H9 (cell line): ENCODE measurements at regions not wholly inside any gene's neighbourhood (a gene's known extent, or its start where the extent isn't known, plus 50 kb on each side); places are given as distances from the start of the nearest gene placed in this dataset.

Source experiments
- DNase-seq: peaks from one replicate; pipeline ENCODE4 v3.0.0-alpha.2; 2017
- H2AFZ ChIP-seq: one replicate; pipeline ENCODE4 v1.6.1; 2013; ENCODE audit warnings: mild to moderate bottlenecking, low read length, control low read depth, moderate library complexity
- H2AK5ac ChIP-seq: 2 replicates; pipeline ENCODE4 v1.6.1; 2013; ENCODE audit warnings: low read length, control low read depth, mixed read lengths; ENCODE audit not compliant: insufficient read length
- H2BK120ac ChIP-seq: one replicate; pipeline ENCODE4 v1.6.1; 2013; ENCODE audit warnings: low read depth, mild to moderate bottlenecking, low read length, control low read depth, inconsistent platforms; ENCODE audit not compliant: poor library complexity, severe bottlenecking
- H2BK12ac ChIP-seq: 2 replicates; pipeline ENCODE4 v1.6.1; 2013; ENCODE audit warnings: low read length, control low read depth, mixed read lengths, low read depth; ENCODE audit not compliant: insufficient read length
- H2BK15ac ChIP-seq: 2 replicates; pipeline ENCODE4 v1.6.1; 2013; ENCODE audit warnings: low read depth, low read length, control low read depth
- H2BK20ac ChIP-seq: one replicate; pipeline ENCODE4 v1.6.1; 2013; ENCODE audit warnings: low read depth, mild to moderate bottlenecking, low read length, control low read depth, inconsistent platforms; ENCODE audit not compliant: poor library complexity, severe bottlenecking
- H2BK5ac ChIP-seq: 2 replicates; pipeline ENCODE4 v1.6.1; 2013; ENCODE audit warnings: low read length, control low read depth, mixed read lengths; ENCODE audit not compliant: insufficient read length
- H3K14ac ChIP-seq: 2 replicates; pipeline ENCODE4 v1.6.1; 2013; ENCODE audit warnings: low read length, control low read depth; ENCODE audit not compliant: insufficient read depth
- H3K18ac ChIP-seq: 2 replicates; pipeline ENCODE4 v1.6.1; 2013; ENCODE audit warnings: low read depth, mild to moderate bottlenecking, mixed read lengths, low read length, control low read depth; ENCODE audit not compliant: insufficient read length
- H3K23ac ChIP-seq: 2 replicates; pipeline ENCODE4 v1.6.1; 2013; ENCODE audit warnings: low read length, control low read depth, mixed read lengths, low read depth; ENCODE audit not compliant: insufficient read length
- H3K23me2 ChIP-seq: 2 replicates; pipeline ENCODE4 v1.6.1; 2013; ENCODE audit warnings: low read depth, mild to moderate bottlenecking, mixed read lengths, low read length, control low read depth; ENCODE audit not compliant: insufficient read length, poor library complexity, severe bottlenecking
- H3K27ac ChIP-seq: 2 replicates; pipeline ENCODE4 v1.5.1; 2013; ENCODE audit warnings: low read length, control low read depth, mixed read lengths, low read depth; ENCODE audit not compliant: insufficient read length
- H3K27me3 ChIP-seq: 2 replicates; pipeline ENCODE4 v1.6.1; 2013; ENCODE audit warnings: low read length, control low read depth, inconsistent platforms; ENCODE audit not compliant: insufficient read depth
- H3K4ac ChIP-seq: 2 replicates; pipeline ENCODE4 v1.6.1; 2013; ENCODE audit warnings: low read depth, mild to moderate bottlenecking, control low read depth, inconsistent platforms, low read length, moderate library complexity
- H3K4me1 ChIP-seq: 2 replicates; pipeline ENCODE4 v1.6.1; 2013; ENCODE audit warnings: low read length, control low read depth, inconsistent platforms; ENCODE audit not compliant: insufficient read depth
- H3K4me2 ChIP-seq: 2 replicates; pipeline ENCODE4 v1.6.1; 2013; ENCODE audit warnings: low read length, control low read depth, mixed read lengths; ENCODE audit not compliant: insufficient read length, insufficient read depth
- H3K56ac ChIP-seq: 2 replicates; pipeline ENCODE4 v1.6.1; 2013; ENCODE audit warnings: low read depth, mild to moderate bottlenecking, mixed read lengths, low read length, control low read depth; ENCODE audit not compliant: insufficient read length
- H3K79me1 ChIP-seq: 2 replicates; pipeline ENCODE4 v1.6.1; 2013; ENCODE audit warnings: low read depth, mild to moderate bottlenecking, moderate library complexity, low read length, control low read depth, inconsistent platforms; ENCODE audit not compliant: insufficient read depth, poor library complexity, severe bottlenecking
- H3K79me2 ChIP-seq: 2 replicates; pipeline ENCODE4 v1.6.1; 2013; ENCODE audit warnings: low read length, control low read depth, inconsistent platforms; ENCODE audit not compliant: insufficient read depth
- H3K9ac ChIP-seq: 2 replicates; pipeline ENCODE4 v1.6.1; 2013; ENCODE audit warnings: low read length, control low read depth, mixed read lengths; ENCODE audit not compliant: insufficient read length; ENCODE audit errors: extremely low read depth
- H3K9me3 ChIP-seq: one replicate; pipeline ENCODE4 v1.6.1; 2013; ENCODE audit warnings: low read depth, low read length, inconsistent platforms; ENCODE audit not compliant: control insufficient read depth
- H3T11ph ChIP-seq: one replicate; pipeline ENCODE4 v1.6.1; 2013; ENCODE audit warnings: mild to moderate bottlenecking, low read length, control low read depth, inconsistent platforms
- H4K20me1 ChIP-seq: one replicate; pipeline ENCODE4 v1.6.1; 2013; ENCODE audit not compliant: control insufficient read depth, insufficient read length, insufficient read depth
- H4K5ac ChIP-seq: 2 replicates; pipeline ENCODE4 v1.6.1; 2013; ENCODE audit warnings: low read depth, mild to moderate bottlenecking, mixed read lengths, low read length, control low read depth; ENCODE audit not compliant: insufficient read length
- H4K8ac ChIP-seq: replicated peaks from 2 replicates; pipeline ENCODE4 v1.6.1; 2013; ENCODE audit warnings: low read length, control low read depth, mixed read lengths, low read depth; ENCODE audit not compliant: insufficient read length
- H4K91ac ChIP-seq: 2 replicates; pipeline ENCODE4 v1.6.1; 2013; ENCODE audit warnings: low read depth, mild to moderate bottlenecking, moderate library complexity, mixed read lengths, low read length, control low read depth; ENCODE audit not compliant: insufficient read length
- H3K27ac Mint-ChIP-seq, 3 experiments: 2 replicates in 2 of 3; 3 replicates in 1 of 3; pipeline ENCODE4 v1.8.0; 2020 to 2021; ENCODE audit warnings: mixed read lengths in 3 of 3, mild to moderate bottlenecking in 1 of 3, moderate library complexity in 1 of 3
- H3K27me3 Mint-ChIP-seq: 2 replicates; pipeline ENCODE4 v1.8.0; 2021; ENCODE audit warnings: low read depth, mild to moderate bottlenecking, moderate library complexity, mixed read lengths
- H3K36me3 Mint-ChIP-seq, 3 experiments: 2 replicates in 2 of 3; 3 replicates in 1 of 3; pipeline ENCODE4 v1.8.0; 2020 to 2021; ENCODE audit warnings: low read depth in 3 of 3, mixed read lengths in 3 of 3; ENCODE audit not compliant: insufficient read depth in 1 of 3
- H3K4me1 Mint-ChIP-seq, 2 experiments: 2 replicates each; pipeline ENCODE4 v1.8.0; 2020; ENCODE audit warnings: mixed read lengths in 2 of 2
- H3K4me3 Mint-ChIP-seq, 2 experiments: 2 replicates in 1 of 2; 3 replicates in 1 of 2; pipeline ENCODE4 v1.8.0; 2020 to 2021; ENCODE audit warnings: mild to moderate bottlenecking in 2 of 2, mixed read lengths in 2 of 2, moderate library complexity in 1 of 2
- H3K9me3 Mint-ChIP-seq, 2 experiments: 2 replicates in 1 of 2; 3 replicates in 1 of 2; pipeline ENCODE4 v1.8.0; 2020; ENCODE audit warnings: mild to moderate bottlenecking in 2 of 2, mixed read lengths in 2 of 2, moderate library complexity in 1 of 2
- CTCF ChIP-seq: fragments of 200-600 bp; sonication (generic); conservative IDR thresholded peaks from 3 replicates; pipeline ENCODE4 v1.8.0; 2021; ENCODE audit warnings: antibody characterized with exemption, mild to moderate bottlenecking
- WGBS: extraction: QIAGEN DNeasy Blood & Tissue Kit; methylation state at CpG from one replicate; pipeline ENCODE4 v1.1.7; 2013; ENCODE audit warnings: missing lambda C conversion rate, low lambda C conversion rate, mixed read lengths; ENCODE audit not compliant: insufficient read length; ENCODE audit errors: extremely low coverage; 5-methylcytosine and 5-hydroxymethylcytosine counted together

- Histone ChIP-seq H2BK12ac (no peak overlapping the region), H3K79me1 (no peaks in the 10 kb centered on the region), H3K4me1 (no peaks in the 10 kb centered on the region), H4K8ac (no peak overlapping the region), H3K18ac (no peak overlapping the region), H4K5ac (no peak overlapping the region), H2BK120ac (no peak overlapping the region), H3K56ac (no peak overlapping the region), H2AFZ (no peak overlapping the region), H3K9me3 (no peaks in the 10 kb centered on the region), H4K91ac (no peak overlapping the region), H4K20me1 (no peaks in the 10 kb centered on the region), H3K9ac (no peak overlapping the region), H3K4me2 (no peak overlapping the region), H3K27me3 (no peaks in the 10 kb centered on the region), H3K23ac (no peak overlapping the region), H3K4ac (no peak overlapping the region), H3K23me2 (no peaks in the 10 kb centered on the region), H3K79me2 (no peaks in the 10 kb centered on the region), H2BK15ac (no peak overlapping the region), H3K27ac (no peak overlapping the region), H2BK20ac (no peak overlapping the region), H2BK5ac (no peak overlapping the region), H3T11ph (no peak overlapping the region), H3K14ac (no peak overlapping the region), H2AK5ac (no peak overlapping the region)
- H3K4me1 Mint-ChIP-seq = no peaks in the 10 kb centered on the region
- no peak overlapping the region for H3K4me3 Mint-ChIP-seq
- DNase-seq = no peak
- no peak for TF ChIP-seq CTCF
- H3K27me3 Mint-ChIP-seq = no peaks in the 10 kb centered on the region
- no peaks in the 10 kb centered on the region for H3K36me3 Mint-ChIP-seq
- no peaks in the 10 kb centered on the region for H3K9me3 Mint-ChIP-seq
- H3K27ac Mint-ChIP-seq = no peak overlapping the region
- WGBS = no CpG with 5 or more reads among the region's 2 CpGs
Observed at GRCh38 chr4:134862116-134862515, 660.5 kb upstream of the PABPC4L start.
